HepG2 (cell line): ENCODE measurements at regions not wholly inside any gene's neighbourhood (a gene's known extent, or its start where the extent isn't known, plus 50 kb on each side); places are given as distances from the start of the nearest gene placed in this dataset.

Experiments
- ATAC-seq: fragments of 200-7000 bp; cut with Tn5 transposase; 3 replicates; pipeline ENCODE4 v1.9.1; 2020; ENCODE audit warnings: mild to moderate bottlenecking, moderate library complexity
- BruUV-seq: library from RNA; stranded (reverse); fragments of 400-500 nt; replicated peaks from 2 replicates; lab custom pipeline; 2021; lab: Mats Ljungman, UMichigan
- CTCF ChIA-PET: fragments of 300-600 bp; formaldehyde crosslinking; extraction: SDS; loops from one replicate; lab custom pipeline; 2021; ENCODE audit warnings: low total read pairs, inconsistent platforms, low intra/inter-chr PET ratio; lab: Yijun Ruan, JAX
- POLR2A ChIA-PET: fragments of 350-600 bp; sonication (Branson Sonifier 250); formaldehyde crosslinking; loops from one replicate; lab custom pipeline; 2020; ENCODE audit warnings: antibody characterized with exemption, inconsistent platforms; lab: Yijun Ruan, JAX
- DNase-seq: peaks from one replicate; pipeline ENCODE4 v3.0.0-alpha.2; 2015; ENCODE audit warnings: low spot score
- FAIRE-seq: peaks from 3 replicates; lab custom pipeline; 2011; peaks lifted over from hg19 to GRCh38; lab: Jason Lieb, UNC
- H2AFZ ChIP-seq: one replicate; pipeline ENCODE4 v1.6.1; 2011; ENCODE audit warnings: low read length, inconsistent platforms
- H3K27ac ChIP-seq: fragments of 300-600 bp; 3 replicates; pipeline ENCODE4 v1.8.0; 2011; ENCODE audit warnings: mixed run types, mild to moderate bottlenecking, mixed read lengths, low read length, inconsistent platforms; ENCODE audit not compliant: insufficient read depth; ENCODE audit errors: extremely low read length
- H3K27me3 ChIP-seq, 2 experiments: fragments of 200-600 bp in 1 of 2; 2 replicates in 1 of 2; 3 replicates in 1 of 2; pipeline versions ENCODE4 v1.6.0 to v1.8.0; 2011; ENCODE audit warnings: low read length in 2 of 2, mild to moderate bottlenecking in 2 of 2, moderate library complexity in 2 of 2, inconsistent platforms in 1 of 2; ENCODE audit not compliant: insufficient read depth in 2 of 2, control insufficient read depth in 1 of 2
- H3K36me3 ChIP-seq, 2 experiments: fragments of 200-600 bp in 1 of 2; replicated peaks in 1 of 2; 2 replicates in 1 of 2; 3 replicates in 1 of 2; pipeline versions ENCODE4 v1.5.1 to v1.8.0; 2011; ENCODE audit warnings: low read length in 2 of 2, inconsistent platforms in 1 of 2; ENCODE audit not compliant: insufficient read depth in 2 of 2, control insufficient read depth in 1 of 2
- H3K4me1 ChIP-seq: 2 replicates; pipeline ENCODE4 v1.5.1; 2012; ENCODE audit warnings: low read length, inconsistent platforms; ENCODE audit not compliant: insufficient read depth
- H3K4me2 ChIP-seq: 2 replicates; pipeline ENCODE4 v1.6.0; 2011; ENCODE audit warnings: low read depth, low read length, inconsistent platforms
- H3K4me3 ChIP-seq, 3 experiments: fragments of 200-600 bp in 1 of 3; sonication (generic), shearing (Covaris generic) in 1 of 3; replicated peaks in 1 of 3; 2 replicates each; pipeline ENCODE4 v1.5.1; 2011 to 2016; ENCODE audit warnings: low read length in 3 of 3, inconsistent platforms in 2 of 3, low read depth in 2 of 3, mild to moderate bottlenecking in 2 of 3, control low read depth in 1 of 3, mixed read lengths in 1 of 3; ENCODE audit not compliant: insufficient read depth in 1 of 3
- H3K79me2 ChIP-seq: one replicate; pipeline ENCODE4 v1.6.1; 2011; ENCODE audit warnings: low read length, inconsistent platforms; ENCODE audit not compliant: insufficient read depth
- H3K9ac ChIP-seq: 2 replicates; pipeline ENCODE4 v1.6.0; 2011; ENCODE audit warnings: mild to moderate bottlenecking, low read depth, low read length, inconsistent platforms; ENCODE audit not compliant: insufficient read depth
- H3K9me3 ChIP-seq: 2 replicates; pipeline ENCODE4 v1.5.1; 2012; ENCODE audit warnings: mild to moderate bottlenecking, low read length
- H4K20me1 ChIP-seq: 2 replicates; pipeline ENCODE4 v1.6.0; 2011; ENCODE audit warnings: inconsistent platforms, mild to moderate bottlenecking, low read length, moderate library complexity; ENCODE audit not compliant: insufficient read depth
- NRL ChIP-seq: sonication (generic); formaldehyde crosslinking; IDR thresholded peaks from 2 replicates; pipeline ENCODE4 v1.5.0; 2020; ENCODE audit warnings: missing genetic modification reagents, mild to moderate bottlenecking, moderate library complexity, borderline replicate concordance
- ZNF326 ChIP-seq: sonication (generic); formaldehyde crosslinking; IDR thresholded peaks from 2 replicates; pipeline ENCODE4 v1.4.0; 2020; ENCODE audit warnings: missing genetic modification reagents, borderline replicate concordance
- ZNF503 ChIP-seq: sonication (generic); formaldehyde crosslinking; IDR thresholded peaks from 2 replicates; pipeline ENCODE4 v1.4.0; 2020; ENCODE audit warnings: missing genetic modification reagents
- ZNF557 ChIP-seq: sonication (generic); formaldehyde crosslinking; IDR thresholded peaks from 2 replicates; pipeline ENCODE4 v1.4.0; 2020; ENCODE audit warnings: missing genetic modification reagents
- WGBS: methylation state at CpG from one replicate; pipeline ENCODE4 v1.1.6; 2017; ENCODE audit warnings: low lambda C conversion rate; 5-methylcytosine and 5-hydroxymethylcytosine counted together
- in situ Hi-C: cut with HindIII; loops from 2 replicates; pipeline ENCODE4 v1.10.0; 2017; ENCODE audit warnings: low pct_unique_long_range_greater_than_20kb; ENCODE audit not compliant: extremely low pct_ligation_motif_present
- intact Hi-C: fragments of 100-400 bp; cut with micrococcal nuclease; formaldehyde crosslinking; loops from one replicate; pipeline ENCODE4 v1.10.0; 2022; ENCODE audit not compliant: unreplicated experiment

GRCh38 chrX:4909348-4909747 lies 1195.9 kb upstream of the PRKX start:
- Histone ChIP-seq H3K79me2 (no peaks in the 10 kb centered on the region), H3K4me2 (no peak overlapping the region), H2AFZ (no peak overlapping the region), H3K27ac (no peak overlapping the region), H3K9ac (no peak overlapping the region), H4K20me1 (no peaks in the 10 kb centered on the region), H3K4me3 (no peak overlapping the region), H3K27me3 (no peaks in the 10 kb centered on the region), H3K9me3 (peaks cover 31% of the 10 kb centered on the region), H3K4me1 (no peaks in the 10 kb centered on the region), H3K36me3 (no peaks in the 10 kb centered on the region)
- TF ChIP-seq ZNF326 (CRISPR knock-in tag) (no peak), ZNF503 (CRISPR knock-in tag) (no peak), ZNF557 (CRISPR knock-in tag) (no peak)
- DNase-seq (no peak), ATAC-seq (no peak), FAIRE-seq (no peak)
- ChIA-PET POLR2A (no interaction called here), CTCF (no interaction called here)
- in situ Hi-C loops: no loop called here
- intact Hi-C loops: no loop called here
- BruUV-seq: no TSS peak
- WGBS: 0% methylated on average over 5 of the region's 5 CpGs

GRCh38 chrX:4905576-4905975 lies 1192.1 kb upstream of the PRKX start:
- TF ChIP-seq NRL (CRISPR knock-in tag): no peak
- ATAC-seq (no peak), DNase-seq (no peak), FAIRE-seq (no peak)
- no peak overlapping the region for H3K9ac ChIP-seq
- POLR2A ChIA-PET: no interaction called here
- no TSS peak for BruUV-seq
- H3K36me3 ChIP-seq: no peaks in the 10 kb centered on the region
- no peak overlapping the region for H3K4me2 ChIP-seq
- no peaks in the 10 kb centered on the region for H3K4me1 ChIP-seq
- no peaks in the 10 kb centered on the region for H3K79me2 ChIP-seq
- intact Hi-C loops: no loop called here
- no peak overlapping the region for H3K4me3 ChIP-seq
- H4K20me1 ChIP-seq: no peaks in the 10 kb centered on the region
- H3K27ac ChIP-seq: no peak overlapping the region
- peaks cover 39% of the 10 kb centered on the region for H3K9me3 ChIP-seq
- CTCF ChIA-PET: no interaction called here
- in situ Hi-C loops: no loop called here
- H3K27me3 ChIP-seq: no peaks in the 10 kb centered on the region
- WGBS: 18% methylated on average over 5 of the region's 6 CpGs
- no peak overlapping the region for H2AFZ ChIP-seq
